ENCODE measurements at regions not wholly inside any gene's neighbourhood (a gene's known extent, or its start where the extent isn't known, plus 50 kb on each side); places are given as distances from the start of the nearest gene placed in this dataset.

- WGBS, 2 experiments (ENCODE audit: extremely low coverage in 2 of 2, insufficient read length in 1 of 2): no CpG with 5 or more reads among the region's 4 CpGs
- no TSS peak for BruUV-seq (replicated peaks)
- POLR2A ChIA-PET (ENCODE audit: unreplicated experiment): no interaction called here
- TF ChIP-seq SMC3 (IDR thresholded peaks at IDR 0.05; ENCODE audit: low read depth, low read length) (no peak), CTCF (conservative IDR thresholded peaks at IDR 0.05; ENCODE audit: low read depth, low read length) (no peak), RCOR1 (IDR thresholded peaks at IDR 0.05; ENCODE audit: insufficient replicate concordance, low read length) (no peak), MAZ (IDR thresholded peaks at IDR 0.05; ENCODE audit: borderline replicate concordance, low read depth, low read length) (no peak), FOS (IDR thresholded peaks at IDR 0.05; ENCODE audit: low read depth, low read length) (no peak), RFX5 (IDR thresholded peaks at IDR 0.05; ENCODE audit: low read depth, low read length) (no peak), MXI1 (IDR thresholded peaks at IDR 0.05; ENCODE audit: borderline replicate concordance, low read depth, low read length) (no peak), CHD1 (IDR thresholded peaks at IDR 0.05; ENCODE audit: low read depth, low read length) (no peak)
- no peaks in the 10 kb centered on the region for H4K20me1 ChIP-seq (ENCODE audit: insufficient read depth, low read length)
- CTCF ChIA-PET: interaction anchor here (1.4 kb wide), 1 partner anchor 10 kb away, joined by 3 read pairs; no protein-coding TSS in a partner anchor
- H2BK5ac ChIP-seq (ENCODE audit: low read depth, low read length, poor library complexity, severe bottlenecking): peak overlapping the region; percentile 92
- dilution Hi-C loops (cut with HindIII; ENCODE audit: low sequenced_read_pairs, unreplicated experiment) (no loop called here), in situ Hi-C loops (cut with MboI; ENCODE audit: low sequenced_read_pairs) (no loop called here), intact Hi-C loops (cut with micrococcal nuclease) (loop anchor here (1.0 to 10.0 kb wide), 3 partner anchors 132 to 558 kb away; no protein-coding TSS in a partner anchor)
- ATAC-seq (ENCODE audit: low read depth): peak; percentile 5; the same call in 1 of the 2 replicates
- no peak overlapping the region; the same call in 1 of the 2 replicates for H3K14ac ChIP-seq (replicated peaks; ENCODE audit: low read depth, low read length)
- H3K9me3 ChIP-seq (ENCODE audit: control insufficient read depth, insufficient read depth, low read length): no peaks in the 10 kb centered on the region
- H3K4me2 ChIP-seq (ENCODE audit: low read depth, low read length): no peak overlapping the region
- H3K27me3 ChIP-seq (ENCODE audit: control insufficient read depth, insufficient read depth, low read length): no peaks in the 10 kb centered on the region
- H3K27ac ChIP-seq (ENCODE audit: insufficient read depth, low read length): peak overlapping the region; percentile 83
- peak overlapping the region; percentile 75; the same call in 2 of the 3 replicates for H2BK15ac ChIP-seq (ENCODE audit: low read depth, low read length)
- H3K4me1 ChIP-seq (ENCODE audit: control insufficient read depth, insufficient read depth, low read length): peaks cover 22% of the 10 kb centered on the region
- H3K18ac ChIP-seq (ENCODE audit: low read depth, low read length): peak overlapping the region; percentile 98
- peaks cover 9% of the 10 kb centered on the region for H3K9me1 ChIP-seq (ENCODE audit: insufficient read depth, low read length)
- H3K56ac ChIP-seq (ENCODE audit: extremely low read depth, insufficient read depth, low read length): peak overlapping the region; percentile 76
- no peak overlapping the region for H3K4me3 ChIP-seq (ENCODE audit: insufficient read depth, low read depth, low read length)
- H2BK120ac ChIP-seq (ENCODE audit: low read depth, low read length): peak overlapping the region; percentile 83
- DNase-seq: peak; percentile 21
- H3K4ac ChIP-seq (ENCODE audit: low read depth, low read length): peak overlapping the region; percentile 67; the same call in 1 of the 2 replicates
- H3K9ac ChIP-seq (ENCODE audit: low read depth, low read length): no peak overlapping the region; the same call in 1 of the 2 replicates
- no peaks in the 10 kb centered on the region for H3K36me3 ChIP-seq (ENCODE audit: control insufficient read depth, insufficient read depth, low read length)
- no peaks in the 10 kb centered on the region for H3K79me1 ChIP-seq (ENCODE audit: low read depth in 1 of 2, low read length in 2 of 2)
- peak overlapping the region; percentile 81 for H4K91ac ChIP-seq (ENCODE audit: insufficient read depth, low read depth, low read length)
- no peak overlapping the region for H2AFZ ChIP-seq (replicated peaks; ENCODE audit: low read length, poor library complexity)
- H4K5ac ChIP-seq (ENCODE audit: low read depth, low read length): peak overlapping the region; percentile 95
- peak overlapping the region; percentile 42 for H2AK5ac ChIP-seq (ENCODE audit: low read depth, low read length)
- peak overlapping the region; percentile 51 to 63 for H4K8ac ChIP-seq (ENCODE audit: low read depth in 2 of 2, low read length in 2 of 2)
- H3K23ac ChIP-seq (ENCODE audit: low read depth, low read length): no peak overlapping the region
- peak overlapping the region; percentile 90 for H2BK20ac ChIP-seq (ENCODE audit: low read depth, low read length)
- no peak overlapping the region for H2AK9ac ChIP-seq (replicated peaks; ENCODE audit: low read depth, low read length, poor library complexity)
Observed at GRCh38 chr6:155882527-155883333, 427.1 kb upstream of the NOX3 start.
